Fibroblast of villous mesenchyme (primary cell): ENCODE measurements at regions not wholly inside any gene's neighbourhood (a gene's known extent, or its start where the extent isn't known, plus 50 kb on each side); places are given as distances from the start of the nearest gene placed in this dataset.

ENCODE experiments used
- DNase-seq: peaks from one replicate; pipeline ENCODE4 v3.0.0-alpha.2; 2010; ENCODE audit warnings: low read depth
- H3K4me3 ChIP-seq: 2 replicates; pipeline ENCODE4 v1.5.1; 2011; ENCODE audit warnings: low read depth, mild to moderate bottlenecking, low read length
- TF ChIP-seq, protein P1 (sequence below): IDR thresholded peaks from 2 replicates; pipeline ENCODE4 v1.5.1; 2012; ENCODE audit warnings: low read depth, mild to moderate bottlenecking, low read length; ENCODE audit not compliant: insufficient read depth

DNA sequence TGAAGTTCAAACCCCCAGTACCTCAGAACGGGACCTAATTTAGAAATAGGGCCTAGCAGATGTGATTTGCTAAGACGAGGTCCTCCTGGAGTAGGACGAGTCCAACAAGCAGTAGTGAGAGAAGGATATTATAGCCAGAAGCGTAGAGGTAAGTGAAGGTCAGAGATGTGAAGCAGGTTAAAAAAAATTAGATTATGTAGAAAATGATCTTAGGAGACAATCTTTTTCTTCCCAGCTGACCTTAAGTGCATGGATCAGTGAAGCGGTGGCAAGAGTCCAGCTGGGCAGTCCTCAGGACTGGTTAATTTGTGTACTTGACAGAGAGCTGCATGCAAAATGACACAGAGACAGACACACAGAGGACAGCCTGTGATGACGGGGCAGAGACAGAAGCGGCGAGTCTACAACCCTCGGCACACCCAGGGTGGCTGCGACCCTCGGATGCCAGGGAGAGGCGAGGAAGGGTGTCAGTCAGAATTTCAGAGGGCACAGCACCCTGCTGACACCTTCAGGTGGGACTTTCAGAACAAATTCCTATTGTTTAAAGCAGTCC lies 131.4 kb upstream of the IRX4 start:
- no peak for DNase-seq
- TF ChIP-seq, protein P1, sequence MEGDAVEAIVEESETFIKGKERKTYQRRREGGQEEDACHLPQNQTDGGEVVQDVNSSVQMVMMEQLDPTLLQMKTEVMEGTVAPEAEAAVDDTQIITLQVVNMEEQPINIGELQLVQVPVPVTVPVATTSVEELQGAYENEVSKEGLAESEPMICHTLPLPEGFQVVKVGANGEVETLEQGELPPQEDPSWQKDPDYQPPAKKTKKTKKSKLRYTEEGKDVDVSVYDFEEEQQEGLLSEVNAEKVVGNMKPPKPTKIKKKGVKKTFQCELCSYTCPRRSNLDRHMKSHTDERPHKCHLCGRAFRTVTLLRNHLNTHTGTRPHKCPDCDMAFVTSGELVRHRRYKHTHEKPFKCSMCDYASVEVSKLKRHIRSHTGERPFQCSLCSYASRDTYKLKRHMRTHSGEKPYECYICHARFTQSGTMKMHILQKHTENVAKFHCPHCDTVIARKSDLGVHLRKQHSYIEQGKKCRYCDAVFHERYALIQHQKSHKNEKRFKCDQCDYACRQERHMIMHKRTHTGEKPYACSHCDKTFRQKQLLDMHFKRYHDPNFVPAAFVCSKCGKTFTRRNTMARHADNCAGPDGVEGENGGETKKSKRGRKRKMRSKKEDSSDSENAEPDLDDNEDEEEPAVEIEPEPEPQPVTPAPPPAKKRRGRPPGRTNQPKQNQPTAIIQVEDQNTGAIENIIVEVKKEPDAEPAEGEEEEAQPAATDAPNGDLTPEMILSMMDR: no peak
- H3K4me3 ChIP-seq: no peak overlapping the region

DNA sequence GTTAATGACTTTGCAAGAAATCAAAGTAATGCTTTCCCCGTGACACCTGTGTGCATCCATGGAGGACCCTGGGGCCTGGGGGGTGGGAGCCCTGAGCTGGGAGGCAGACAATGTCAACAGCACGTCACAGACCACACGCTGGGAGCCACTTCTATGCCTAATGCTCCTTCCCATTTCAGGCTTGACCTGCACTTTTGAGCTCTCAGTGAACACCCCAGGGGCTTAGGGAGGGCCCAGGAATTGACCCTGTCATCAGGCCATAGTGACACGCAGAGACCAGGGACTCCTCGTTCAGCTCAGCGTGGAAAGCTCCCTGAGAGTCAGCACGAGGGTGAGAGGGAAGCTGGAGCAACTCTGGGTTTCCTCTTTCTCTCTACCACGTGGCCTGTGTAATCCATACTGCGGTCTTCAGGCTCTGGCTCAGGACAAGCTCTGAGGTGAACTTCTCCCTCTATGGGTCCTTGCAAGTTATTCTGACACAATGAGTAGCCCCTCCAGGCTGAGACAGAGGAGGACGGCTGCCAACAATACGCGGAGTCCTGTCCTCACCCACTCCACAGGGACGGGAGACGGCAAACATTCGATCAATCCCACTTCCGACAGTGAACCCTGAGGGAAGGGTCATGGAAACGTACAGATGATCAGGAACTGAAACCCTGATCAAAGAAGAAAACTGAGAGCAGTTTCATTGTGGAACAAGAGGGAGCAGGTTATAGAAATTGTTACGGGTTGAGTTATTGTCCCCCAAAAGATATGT lies 130.8 kb upstream of the IRX4 start:
- no peak for DNase-seq
- TF ChIP-seq, protein P1: no peak
- no peak overlapping the region for H3K4me3 ChIP-seq

DNA sequence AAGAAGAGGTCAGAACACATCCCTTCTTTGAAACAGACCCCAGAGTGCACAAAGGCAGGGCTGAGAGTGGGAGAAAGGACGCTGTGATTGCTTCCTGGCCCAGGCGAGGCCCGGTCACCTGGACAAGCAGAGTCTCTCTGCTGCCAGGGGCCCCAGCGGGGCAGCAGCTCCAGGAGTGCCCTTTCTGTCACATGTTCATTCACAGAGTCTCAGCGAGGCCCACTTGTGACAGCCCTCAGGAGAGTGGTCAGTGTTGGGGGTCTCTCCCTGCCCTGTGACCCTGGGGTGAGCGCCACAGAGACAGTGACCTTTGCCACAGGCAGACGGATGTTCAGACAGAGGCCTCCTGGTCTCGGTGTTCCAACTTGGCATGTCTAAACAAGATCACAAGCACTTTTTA lies 130.2 kb upstream of the IRX4 start:
- TF ChIP-seq, protein P1: no peak
- DNase-seq: no peak
- H3K4me3 ChIP-seq: no peak overlapping the region

DNA sequence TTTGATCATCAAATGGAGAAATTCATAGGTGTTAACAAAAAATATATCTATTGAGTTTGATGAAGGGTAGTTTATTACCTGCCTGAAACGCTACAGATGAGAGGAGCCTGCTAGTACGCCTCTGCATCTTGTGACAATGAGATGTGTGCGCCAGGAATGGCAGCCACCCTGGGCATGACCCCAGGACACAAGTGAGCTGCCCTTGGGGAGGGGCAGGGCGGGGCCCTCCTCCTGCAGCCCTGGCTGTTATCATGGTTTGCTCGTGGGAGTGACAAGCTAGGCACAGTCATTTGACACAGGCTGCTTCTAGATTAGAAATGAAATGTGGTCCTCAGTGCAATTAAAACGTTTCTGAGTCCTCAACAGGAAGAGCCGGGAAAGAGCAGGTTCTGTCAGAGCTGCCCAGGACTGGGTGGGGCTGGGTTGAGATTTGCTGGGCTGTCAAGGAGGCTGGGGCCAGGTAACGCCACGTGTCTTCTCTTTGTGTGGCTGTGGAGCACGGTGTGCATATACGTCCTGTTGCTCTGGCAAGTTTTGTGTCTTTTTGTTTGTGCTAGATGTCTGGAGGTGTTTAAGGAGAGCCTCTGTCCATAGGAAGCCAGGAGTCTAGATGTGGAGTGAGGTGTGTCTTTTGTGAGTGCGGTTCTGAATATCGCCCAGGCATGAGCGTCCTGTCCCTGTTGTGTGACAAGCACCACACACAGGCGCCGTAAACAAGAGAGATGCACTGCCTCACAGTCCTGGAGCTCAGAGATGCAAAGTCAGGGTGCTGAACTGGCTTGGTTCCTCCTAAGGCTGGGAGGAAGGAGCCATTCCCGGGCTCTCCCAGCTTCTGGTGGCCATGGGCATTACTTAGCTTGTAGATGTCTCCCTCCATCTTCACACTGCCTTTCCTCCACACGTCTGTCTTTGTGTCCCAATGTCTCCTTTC lies 129.0 kb upstream of the IRX4 start:
- no peak for DNase-seq
- H3K4me3 ChIP-seq: no peak overlapping the region
- TF ChIP-seq, protein P1: no peak

DNA sequence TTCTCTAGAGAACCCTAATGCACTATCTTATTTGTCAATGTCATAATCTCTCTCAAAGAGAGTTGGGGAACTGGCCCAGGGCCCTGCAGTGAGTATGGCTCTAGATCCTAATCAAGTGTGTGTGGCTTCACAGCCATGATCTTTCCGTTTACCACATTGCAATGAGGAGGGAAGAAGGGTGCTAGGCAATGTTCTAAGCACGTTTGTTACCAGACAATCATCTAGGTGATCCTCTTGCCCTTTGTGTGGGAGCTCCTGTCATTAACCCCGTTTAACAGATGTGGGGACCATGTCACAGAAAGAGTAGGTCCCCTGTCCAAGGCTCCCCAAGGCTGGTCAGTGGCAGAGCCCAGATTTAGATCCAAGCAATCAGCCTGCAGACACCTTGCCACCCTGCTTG lies 128.2 kb upstream of the IRX4 start:
- no peak for DNase-seq
- no peak overlapping the region for H3K4me3 ChIP-seq
- TF ChIP-seq, protein P1: no peak

DNA sequence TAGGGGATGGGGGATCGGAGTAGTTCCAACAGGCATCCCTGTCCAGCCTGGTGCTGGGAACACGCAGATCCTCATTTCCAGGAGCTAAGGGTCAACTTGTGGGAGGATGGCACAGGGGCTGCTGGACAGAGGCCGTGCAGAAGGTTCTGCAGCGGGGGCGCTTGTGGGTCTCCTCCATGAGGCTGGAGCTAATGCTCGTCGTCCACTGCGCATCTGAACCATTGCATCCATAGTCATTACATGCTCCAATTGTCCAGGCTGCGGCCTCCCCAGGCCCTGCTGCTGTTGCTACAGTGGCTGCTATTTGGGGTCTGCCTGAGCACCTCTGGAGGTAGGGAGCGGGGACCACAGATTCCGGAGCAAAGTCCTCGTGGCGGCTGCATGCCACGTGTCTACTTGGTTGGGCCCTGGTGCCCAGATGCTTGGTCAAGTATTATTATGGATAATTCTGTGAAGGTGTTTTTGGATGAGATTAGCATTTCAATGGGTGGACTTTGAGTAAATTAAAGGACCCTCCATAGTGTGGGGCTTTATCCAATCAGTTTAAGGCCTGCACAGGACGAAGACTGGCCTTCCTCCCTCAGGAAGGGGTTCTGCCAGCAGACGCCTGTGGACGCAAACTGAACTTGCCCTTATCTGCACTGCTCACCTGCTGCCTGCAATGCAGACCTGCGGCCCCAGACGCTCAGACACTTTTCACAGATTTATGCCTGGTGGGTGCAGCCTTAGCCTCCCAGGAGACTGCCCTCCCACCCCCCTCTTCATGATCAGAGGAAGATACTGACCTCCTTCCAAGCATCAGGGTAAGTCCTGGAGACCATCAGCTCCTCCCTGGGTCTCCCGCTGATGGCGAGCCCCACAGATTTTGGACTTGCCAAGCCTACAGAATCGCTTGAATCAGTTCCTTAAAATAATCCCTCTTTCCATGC lies 127.5 kb upstream of the IRX4 start:
- DNase-seq: no peak
- H3K4me3 ChIP-seq: no peak overlapping the region
- TF ChIP-seq, protein P1: no peak
